HEK293T (cell line): ENCODE measurements at regions not wholly inside any gene's neighbourhood (a gene's known extent, or its start where the extent isn't known, plus 50 kb on each side); places are given as distances from the start of the nearest gene placed in this dataset.

ENCODE experiments used
- ARNT ChIP-seq: fragments of 450-650 bp; IDR thresholded peaks from 2 replicates; pipeline ENCODE4 v1.6.1; 2017; ENCODE audit warnings: mild to moderate bottlenecking
- BHLHE40 ChIP-seq: fragments of 450-650 bp; IDR thresholded peaks from 2 replicates; pipeline ENCODE4 v1.6.1; 2016; ENCODE audit warnings: mild to moderate bottlenecking, moderate library complexity, borderline replicate concordance
- ELF4 ChIP-seq: fragments of 450-650 bp; IDR thresholded peaks from 2 replicates; pipeline ENCODE4 v1.6.1; 2017; ENCODE audit warnings: antibody characterized with exemption
- FOXK2 ChIP-seq: fragments of 450-650 bp; IDR thresholded peaks from 2 replicates; pipeline ENCODE4 v1.6.1; 2016; ENCODE audit warnings: mild to moderate bottlenecking
- FOXM1 ChIP-seq: fragments of 450-650 bp; IDR thresholded peaks from 2 replicates; pipeline ENCODE4 v1.6.1; 2017; ENCODE audit warnings: mild to moderate bottlenecking, borderline replicate concordance
- HDGF ChIP-seq: fragments of 450-650 bp; IDR thresholded peaks from 2 replicates; pipeline ENCODE4 v1.6.1; 2017; ENCODE audit warnings: antibody characterized with exemption, borderline replicate concordance
- LEF1 ChIP-seq: fragments of 450-650 bp; IDR thresholded peaks from 2 replicates; pipeline ENCODE4 v1.6.1; 2017; ENCODE audit warnings: mild to moderate bottlenecking, borderline replicate concordance
- SP1 ChIP-seq: fragments of 450-650 bp; IDR thresholded peaks from 2 replicates; pipeline ENCODE4 v1.6.1; 2017
- SUZ12 ChIP-seq: fragments of 450-650 bp; IDR thresholded peaks from 2 replicates; pipeline ENCODE4 v1.6.1; 2016; ENCODE audit warnings: mild to moderate bottlenecking
- ZNF384 ChIP-seq: fragments of 450-650 bp; IDR thresholded peaks from 2 replicates; pipeline ENCODE4 v1.6.1; 2016

DNA sequence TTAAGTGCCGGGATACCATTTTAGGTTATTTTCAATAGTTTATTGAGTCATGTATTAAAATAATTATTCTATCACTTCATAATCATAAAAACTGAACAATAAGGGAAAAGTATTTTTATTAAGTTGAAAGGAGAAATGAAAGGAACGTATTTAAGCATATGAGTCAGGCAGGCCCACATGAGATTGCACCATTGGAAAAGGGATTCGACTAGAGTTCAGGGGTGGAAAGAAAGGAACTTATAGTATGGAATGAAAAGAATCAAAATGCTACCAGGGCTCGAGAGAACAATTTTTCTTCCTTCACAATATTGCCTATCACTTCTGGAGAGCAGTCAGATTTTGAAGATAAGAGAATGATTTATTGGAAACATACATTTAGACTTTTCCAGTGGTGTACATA, 516.5 kb upstream of the NETO1 start:
- TF ChIP-seq SUZ12 (no peak), HDGF (no peak), ARNT (no peak), FOXK2 (no peak), FOXM1 (no peak), SP1 (no peak), ELF4 (no peak), ZNF384 (no peak), BHLHE40 (no peak), LEF1 (no peak)
